NCI-H2081 treated with DMSO at 0.1 percent for 48 hours (cell line): ENCODE measurements at regions not wholly inside any gene's neighbourhood (a gene's known extent, or its start where the extent isn't known, plus 50 kb on each side); places are given as distances from the start of the nearest gene placed in this dataset.
"Not testable (repeated sequence)": the region's sequence is repeated elsewhere in the genome, so short reads cannot be mapped to it uniquely, and the experiment has no call there.

Experiments
- DNase-seq: peaks from one replicate; lab custom pipeline; 2025; lab: John Stamatoyannopoulos, UW

- no peak for DNase-seq
Observed at GRCh38 chr2:219726916-219727315, 99.5 kb downstream of the SLC4A3 start.

GRCh38 chr2:219727771-219728429 is 100.5 kb downstream of the SLC4A3 start:
- no peak for DNase-seq

GRCh38 chr2:219728991-219729487 is 101.6 kb downstream of the SLC4A3 start:
- no peak for DNase-seq

- no peak for DNase-seq
Observed at GRCh38 chr2:219731173-219731572, 103.7 kb downstream of the SLC4A3 start.

- DNase-seq: no peak
Observed at GRCh38 chr2:219733106-219733505, 105.7 kb downstream of the SLC4A3 start.

GRCh38 chr2:219733746-219734145 is 106.3 kb downstream of the SLC4A3 start:
- DNase-seq: no peak

- peak; percentile 12 for DNase-seq
Observed at GRCh38 chr2:219736209-219736608, 108.8 kb downstream of the SLC4A3 start.

- DNase-seq: no peak
Observed at GRCh38 chr2:219737270-219737691, 109.9 kb downstream of the SLC4A3 start.

- DNase-seq: no peak
Observed at GRCh38 chr2:219739066-219739465, 111.6 kb downstream of the SLC4A3 start.

GRCh38 chr2:219739866-219740440 is 112.5 kb downstream of the SLC4A3 start:
- no peak for DNase-seq

GRCh38 chr2:219743548-219743947 is 116.1 kb downstream of the SLC4A3 start:
- DNase-seq: no peak

GRCh38 chr2:219744066-219744465 is 116.6 kb downstream of the SLC4A3 start:
- no peak for DNase-seq

- no peak for DNase-seq
Observed at GRCh38 chr2:219744600-219744999, 117.2 kb downstream of the SLC4A3 start.

- DNase-seq: no peak
Observed at GRCh38 chr2:219747637-219748036, 120.2 kb downstream of the SLC4A3 start.

- DNase-seq: no peak
Observed at GRCh38 chr2:219748671-219749570, 121.5 kb downstream of the SLC4A3 start.

- not testable (repeated sequence) for DNase-seq
Observed at GRCh38 chr2:219751121-219751520, 123.7 kb downstream of the SLC4A3 start.

GRCh38 chr2:219752726-219753125 is 125.3 kb downstream of the SLC4A3 start:
- DNase-seq: no peak

GRCh38 chr2:219758907-219759680 is 131.7 kb downstream of the SLC4A3 start:
- DNase-seq: no peak

- no peak for DNase-seq
Observed at GRCh38 chr2:219759801-219760200, 132.4 kb downstream of the SLC4A3 start.

- DNase-seq: no peak
Observed at GRCh38 chr2:219765231-219765911, 137.9 kb downstream of the SLC4A3 start.

- no peak for DNase-seq
Observed at GRCh38 chr2:219766658-219767057, 139.2 kb downstream of the SLC4A3 start.
